ENCODE measurements at regions not wholly inside any gene's neighbourhood (a gene's known extent, or its start where the extent isn't known, plus 50 kb on each side); places are given as distances from the start of the nearest gene placed in this dataset.
A peak's percentile ranks its signal among the peaks of the same experiment; 100 is the strongest.

- Histone ChIP-seq H3K9me3 (ENCODE audit: control insufficient read depth in 2 of 3, insufficient read depth in 1 of 3, low read length in 3 of 3) (no peaks in the 10 kb centered on the region), H3K27me3 (ENCODE audit: control insufficient read depth, insufficient read depth, low read length) (no peaks in the 10 kb centered on the region), H3K36me3 (ENCODE audit: control insufficient read depth in 2 of 3, insufficient read depth in 3 of 3, low read length in 3 of 3) (no peaks in the 10 kb centered on the region), H3K27ac (ENCODE audit: low read depth in 2 of 2, low read length in 2 of 2) (no peak overlapping the region), H3K4me3 (ENCODE audit: low read length in 3 of 3) (no peak overlapping the region), H3K9ac (ENCODE audit: low read length in 3 of 3) (no peak overlapping the region), H3K4me1 (ENCODE audit: control insufficient read depth in 2 of 3, insufficient read depth in 2 of 3, low read depth in 1 of 3, low read length in 3 of 3) (no peaks in the 10 kb centered on the region)
- intact Hi-C loops (cut with DNase I) = no loop called here
- FAIRE-seq (no peak), DNase-seq (peak in 2 of 5 donors; percentile 19 to 49)
- TF ChIP-seq CTCF (IDR thresholded peaks at IDR 0.05; ENCODE audit: borderline replicate concordance, extremely low read depth, insufficient read depth) = no peak
These were observed 63.0 kb upstream of the RGS1 start for GRCh38 chr1:192512426-192513162.

GRCh38 chr1:192513196-192513595 lies 62.4 kb upstream of the RGS1 start:
- FAIRE-seq (no peak), DNase-seq (no peak)
- Histone ChIP-seq H3K9ac (ENCODE audit: low read length in 3 of 3) (no peak overlapping the region), H3K4me1 (ENCODE audit: control insufficient read depth in 2 of 3, insufficient read depth in 2 of 3, low read depth in 1 of 3, low read length in 3 of 3) (no peaks in the 10 kb centered on the region), H3K9me3 (ENCODE audit: control insufficient read depth in 2 of 3, insufficient read depth in 1 of 3, low read length in 3 of 3) (no peaks in the 10 kb centered on the region), H3K36me3 (ENCODE audit: control insufficient read depth in 2 of 3, insufficient read depth in 3 of 3, low read length in 3 of 3) (no peaks in the 10 kb centered on the region), H3K4me3 (ENCODE audit: low read length in 3 of 3) (no peak overlapping the region), H3K27ac (ENCODE audit: low read depth in 2 of 2, low read length in 2 of 2) (no peak overlapping the region), H3K27me3 (ENCODE audit: control insufficient read depth, insufficient read depth, low read length) (no peaks in the 10 kb centered on the region)
- intact Hi-C loops (cut with DNase I) = no loop called here
- TF ChIP-seq CTCF (IDR thresholded peaks at IDR 0.05; ENCODE audit: borderline replicate concordance, extremely low read depth, insufficient read depth) = no peak

- intact Hi-C loops (cut with DNase I) = no loop called here
- no peaks in the 10 kb centered on the region for H3K27me3 ChIP-seq (ENCODE audit: control insufficient read depth, insufficient read depth, low read length)
- no peak for DNase-seq
- H3K4me3 ChIP-seq (ENCODE audit: low read length in 3 of 3) = no peak overlapping the region
- FAIRE-seq = no peak
- no peaks in the 10 kb centered on the region for H3K4me1 ChIP-seq (ENCODE audit: control insufficient read depth in 2 of 3, insufficient read depth in 2 of 3, low read depth in 1 of 3, low read length in 3 of 3)
- H3K27ac ChIP-seq (ENCODE audit: low read depth in 2 of 2, low read length in 2 of 2) = no peak overlapping the region
- H3K36me3 ChIP-seq (ENCODE audit: control insufficient read depth in 2 of 3, insufficient read depth in 3 of 3, low read length in 3 of 3) = no peaks in the 10 kb centered on the region
- no peak for TF ChIP-seq CTCF (IDR thresholded peaks at IDR 0.05; ENCODE audit: borderline replicate concordance, extremely low read depth, insufficient read depth)
- H3K9ac ChIP-seq (ENCODE audit: low read length in 3 of 3) = no peak overlapping the region
- H3K9me3 ChIP-seq (ENCODE audit: control insufficient read depth in 2 of 3, insufficient read depth in 1 of 3, low read length in 3 of 3) = no peaks in the 10 kb centered on the region
These were observed 61.9 kb upstream of the RGS1 start for GRCh38 chr1:192513697-192514096.
